ENCODE measurements at regions not wholly inside any gene's neighbourhood (a gene's known extent, or its start where the extent isn't known, plus 50 kb on each side); places are given as distances from the start of the nearest gene placed in this dataset.

DNA sequence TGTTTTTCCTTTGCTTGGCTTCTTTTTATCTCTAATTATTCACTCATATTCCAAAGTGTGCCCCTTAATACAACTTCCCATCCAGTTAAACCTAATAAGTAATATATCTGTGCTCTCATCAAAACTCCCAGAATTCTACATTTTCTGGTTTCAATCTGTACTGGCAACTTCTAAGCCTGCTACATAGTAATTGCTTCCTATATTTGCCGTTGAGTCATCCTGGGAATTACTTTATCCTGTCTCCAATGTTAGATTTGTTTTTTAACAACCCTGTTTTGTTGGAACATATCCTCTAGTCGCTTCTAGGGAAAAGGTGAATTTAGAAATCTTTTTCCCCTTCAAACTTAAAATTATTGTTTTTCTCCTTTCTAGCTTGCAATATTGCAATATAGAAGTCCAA, 620.5 kb upstream of the PKN2 start:
- Histone ChIP-seq H3K4me3 (no peak overlapping the region), H4K20me1 (ENCODE audit: control insufficient read depth, insufficient read depth) (no peaks in the 10 kb centered on the region), H3K9ac (ENCODE audit: control insufficient read depth, insufficient read depth, low read length) (no peak overlapping the region), H3K27ac (ENCODE audit: control insufficient read depth, insufficient read depth) (no peak overlapping the region), H3K79me2 (ENCODE audit: control insufficient read depth, insufficient read depth, low read length) (no peaks in the 10 kb centered on the region), H3K9me3 (replicated peaks; ENCODE audit: control insufficient read depth, insufficient read depth, low read length) (no peaks in the 10 kb centered on the region), H3K4me1 (ENCODE audit: control insufficient read depth, insufficient read depth, low read length) (no peaks in the 10 kb centered on the region), H2AFZ (ENCODE audit: control insufficient read depth, low read depth, low read length) (no peak overlapping the region), H3K27me3 (replicated peaks in 1 of 2; ENCODE audit: control insufficient read depth in 2 of 2, insufficient read depth in 2 of 2, low read length in 1 of 2) (no peaks in the 10 kb centered on the region), H3K36me3 (ENCODE audit: control insufficient read depth in 2 of 2, insufficient read depth in 2 of 2, low read length in 1 of 2) (no peaks in the 10 kb centered on the region), H3K4me2 (ENCODE audit: control insufficient read depth, insufficient read depth) (no peak overlapping the region)
- intact Hi-C loops (cut with micrococcal nuclease; ENCODE audit: unreplicated experiment): loop anchor here (5.0 kb wide), 1 partner anchor 771 kb away; no protein-coding TSS in a partner anchor
- TF ChIP-seq WRNIP1 (IDR thresholded peaks at IDR 0.05; ENCODE audit: borderline replicate concordance, low read depth, low read length) (no peak), PAX8 (IDR thresholded peaks at IDR 0.05) (no peak), NR2F1 (conservative IDR thresholded peaks at IDR 0.05) (no peak), SMAD5 (IDR thresholded peaks at IDR 0.05; ENCODE audit: low read depth) (no peak), RELA (IDR thresholded peaks at IDR 0.05; ENCODE audit: borderline replicate concordance, partially characterized antibody) (no peak), ZNF207 (IDR thresholded peaks at IDR 0.05; ENCODE audit: borderline replicate concordance) (no peak), IKZF1 (conservative IDR thresholded peaks at IDR 0.05) (no peak), ZNF384 (IDR thresholded peaks at IDR 0.05; ENCODE audit: borderline replicate concordance, low read depth, low read length) (no peak), TBL1XR1 (IDR thresholded peaks at IDR 0.05; ENCODE audit: low read depth, low read length) (no peak), SREBF1 (IDR thresholded peaks at IDR 0.05; ENCODE audit: low read length) (no peak)
- TF ChIP-seq, protein P1, sequence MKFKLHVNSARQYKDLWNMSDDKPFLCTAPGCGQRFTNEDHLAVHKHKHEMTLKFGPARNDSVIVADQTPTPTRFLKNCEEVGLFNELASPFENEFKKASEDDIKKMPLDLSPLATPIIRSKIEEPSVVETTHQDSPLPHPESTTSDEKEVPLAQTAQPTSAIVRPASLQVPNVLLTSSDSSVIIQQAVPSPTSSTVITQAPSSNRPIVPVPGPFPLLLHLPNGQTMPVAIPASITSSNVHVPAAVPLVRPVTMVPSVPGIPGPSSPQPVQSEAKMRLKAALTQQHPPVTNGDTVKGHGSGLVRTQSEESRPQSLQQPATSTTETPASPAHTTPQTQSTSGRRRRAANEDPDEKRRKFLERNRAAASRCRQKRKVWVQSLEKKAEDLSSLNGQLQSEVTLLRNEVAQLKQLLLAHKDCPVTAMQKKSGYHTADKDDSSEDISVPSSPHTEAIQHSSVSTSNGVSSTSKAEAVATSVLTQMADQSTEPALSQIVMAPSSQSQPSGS (IDR thresholded peaks at IDR 0.05; ENCODE audit: low read length): no peak
- TF ChIP-seq, protein P2, sequence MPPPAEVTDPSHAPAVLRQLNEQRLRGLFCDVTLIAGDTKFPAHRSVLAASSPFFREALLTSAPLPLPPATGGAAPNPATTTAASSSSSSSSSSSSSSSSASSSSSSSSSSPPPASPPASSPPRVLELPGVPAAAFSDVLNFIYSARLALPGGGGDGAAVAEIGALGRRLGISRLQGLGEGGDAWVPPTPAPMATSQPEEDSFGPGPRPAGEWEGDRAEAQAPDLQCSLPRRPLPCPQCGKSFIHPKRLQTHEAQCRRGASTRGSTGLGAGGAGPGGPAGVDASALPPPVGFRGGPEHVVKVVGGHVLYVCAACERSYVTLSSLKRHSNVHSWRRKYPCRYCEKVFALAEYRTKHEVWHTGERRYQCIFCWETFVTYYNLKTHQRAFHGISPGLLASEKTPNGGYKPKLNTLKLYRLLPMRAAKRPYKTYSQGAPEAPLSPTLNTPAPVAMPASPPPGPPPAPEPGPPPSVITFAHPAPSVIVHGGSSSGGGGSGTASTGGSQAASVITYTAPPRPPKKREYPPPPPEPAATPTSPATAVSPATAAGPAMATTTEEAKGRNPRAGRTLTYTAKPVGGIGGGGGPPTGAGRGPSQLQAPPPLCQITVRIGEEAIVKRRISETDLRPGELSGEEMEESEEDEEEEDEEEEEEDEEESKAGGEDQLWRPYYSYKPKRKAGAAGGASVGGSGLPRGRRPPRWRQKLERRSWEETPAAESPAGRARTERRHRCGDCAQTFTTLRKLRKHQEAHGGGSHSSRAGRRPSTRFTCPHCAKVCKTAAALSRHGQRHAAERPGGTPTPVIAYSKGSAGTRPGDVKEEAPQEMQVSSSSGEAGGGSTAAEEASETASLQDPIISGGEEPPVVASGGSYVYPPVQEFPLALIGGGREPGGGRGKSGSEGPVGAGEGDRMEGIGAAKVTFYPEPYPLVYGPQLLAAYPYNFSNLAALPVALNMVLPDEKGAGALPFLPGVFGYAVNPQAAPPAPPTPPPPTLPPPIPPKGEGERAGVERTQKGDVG (CRISPR knock-in tag; IDR thresholded peaks at IDR 0.05): no peak
- TF ChIP-seq, protein P3, sequence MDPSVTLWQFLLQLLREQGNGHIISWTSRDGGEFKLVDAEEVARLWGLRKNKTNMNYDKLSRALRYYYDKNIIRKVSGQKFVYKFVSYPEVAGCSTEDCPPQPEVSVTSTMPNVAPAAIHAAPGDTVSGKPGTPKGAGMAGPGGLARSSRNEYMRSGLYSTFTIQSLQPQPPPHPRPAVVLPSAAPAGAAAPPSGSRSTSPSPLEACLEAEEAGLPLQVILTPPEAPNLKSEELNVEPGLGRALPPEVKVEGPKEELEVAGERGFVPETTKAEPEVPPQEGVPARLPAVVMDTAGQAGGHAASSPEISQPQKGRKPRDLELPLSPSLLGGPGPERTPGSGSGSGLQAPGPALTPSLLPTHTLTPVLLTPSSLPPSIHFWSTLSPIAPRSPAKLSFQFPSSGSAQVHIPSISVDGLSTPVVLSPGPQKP (IDR thresholded peaks at IDR 0.05; ENCODE audit: low read depth, low read length): no peak
- TF ChIP-seq, protein P4, sequence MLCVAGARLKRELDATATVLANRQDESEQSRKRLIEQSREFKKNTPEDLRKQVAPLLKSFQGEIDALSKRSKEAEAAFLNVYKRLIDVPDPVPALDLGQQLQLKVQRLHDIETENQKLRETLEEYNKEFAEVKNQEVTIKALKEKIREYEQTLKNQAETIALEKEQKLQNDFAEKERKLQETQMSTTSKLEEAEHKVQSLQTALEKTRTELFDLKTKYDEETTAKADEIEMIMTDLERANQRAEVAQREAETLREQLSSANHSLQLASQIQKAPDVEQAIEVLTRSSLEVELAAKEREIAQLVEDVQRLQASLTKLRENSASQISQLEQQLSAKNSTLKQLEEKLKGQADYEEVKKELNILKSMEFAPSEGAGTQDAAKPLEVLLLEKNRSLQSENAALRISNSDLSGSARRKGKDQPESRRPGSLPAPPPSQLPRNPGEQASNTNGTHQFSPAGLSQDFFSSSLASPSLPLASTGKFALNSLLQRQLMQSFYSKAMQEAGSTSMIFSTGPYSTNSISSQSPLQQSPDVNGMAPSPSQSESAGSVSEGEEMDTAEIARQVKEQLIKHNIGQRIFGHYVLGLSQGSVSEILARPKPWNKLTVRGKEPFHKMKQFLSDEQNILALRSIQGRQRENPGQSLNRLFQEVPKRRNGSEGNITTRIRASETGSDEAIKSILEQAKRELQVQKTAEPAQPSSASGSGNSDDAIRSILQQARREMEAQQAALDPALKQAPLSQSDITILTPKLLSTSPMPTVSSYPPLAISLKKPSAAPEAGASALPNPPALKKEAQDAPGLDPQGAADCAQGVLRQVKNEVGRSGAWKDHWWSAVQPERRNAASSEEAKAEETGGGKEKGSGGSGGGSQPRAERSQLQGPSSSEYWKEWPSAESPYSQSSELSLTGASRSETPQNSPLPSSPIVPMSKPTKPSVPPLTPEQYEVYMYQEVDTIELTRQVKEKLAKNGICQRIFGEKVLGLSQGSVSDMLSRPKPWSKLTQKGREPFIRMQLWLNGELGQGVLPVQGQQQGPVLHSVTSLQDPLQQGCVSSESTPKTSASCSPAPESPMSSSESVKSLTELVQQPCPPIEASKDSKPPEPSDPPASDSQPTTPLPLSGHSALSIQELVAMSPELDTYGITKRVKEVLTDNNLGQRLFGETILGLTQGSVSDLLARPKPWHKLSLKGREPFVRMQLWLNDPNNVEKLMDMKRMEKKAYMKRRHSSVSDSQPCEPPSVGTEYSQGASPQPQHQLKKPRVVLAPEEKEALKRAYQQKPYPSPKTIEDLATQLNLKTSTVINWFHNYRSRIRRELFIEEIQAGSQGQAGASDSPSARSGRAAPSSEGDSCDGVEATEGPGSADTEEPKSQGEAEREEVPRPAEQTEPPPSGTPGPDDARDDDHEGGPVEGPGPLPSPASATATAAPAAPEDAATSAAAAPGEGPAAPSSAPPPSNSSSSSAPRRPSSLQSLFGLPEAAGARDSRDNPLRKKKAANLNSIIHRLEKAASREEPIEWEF (IDR thresholded peaks at IDR 0.05; ENCODE audit: insufficient replicate concordance, low read depth, low read length): no peak
- CTCF ChIA-PET: interaction anchor here (0.9 kb wide), 1 partner anchor 87 kb away, joined by 3 read pairs; no protein-coding TSS in a partner anchor
- ATAC-seq: no peak
- FAIRE-seq: no peak
- in situ Hi-C loops (cut with MboI): no loop called here
- 29% methylated on average over 2 of the region's 2 CpGs for WGBS (ENCODE audit: insufficient coverage, insufficient replicate concordance, low lambda C conversion rate, missing lambda C conversion rate)
- BruUV-seq (replicated peaks): no TSS peak
- RAD21 ChIA-PET (ENCODE audit: unreplicated experiment): no interaction called here
- SMC1A ChIA-PET (ENCODE audit: uncharacterized antibody, unreplicated experiment): interaction anchor here (1.3 kb wide), 1 partner anchor 64 kb away, joined by 3 read pairs; no protein-coding TSS in a partner anchor
- POLR2A ChIA-PET: no interaction called here
- no peak for DNase-seq (ENCODE audit: low read depth, low spot score)

Measured in GM12878 (cell line).